AG10803 (cell line): ENCODE measurements at regions not wholly inside any gene's neighbourhood (a gene's known extent, or its start where the extent isn't known, plus 50 kb on each side); places are given as distances from the start of the nearest gene placed in this dataset.

Experiments used
- DNase-seq: peaks from one replicate; pipeline ENCODE4 v3.0.0; 2010; ENCODE audit warnings: low read depth
- H3K4me3 ChIP-seq: 2 replicates; pipeline ENCODE4 v1.5.1; 2011; ENCODE audit warnings: mild to moderate bottlenecking, low read length, control low read depth
- TF ChIP-seq, protein P1 (sequence below): conservative IDR thresholded peaks from 2 replicates; pipeline ENCODE4 v1.5.1; 2011; ENCODE audit warnings: mild to moderate bottlenecking, low read length, control low read depth, inconsistent platforms

DNA sequence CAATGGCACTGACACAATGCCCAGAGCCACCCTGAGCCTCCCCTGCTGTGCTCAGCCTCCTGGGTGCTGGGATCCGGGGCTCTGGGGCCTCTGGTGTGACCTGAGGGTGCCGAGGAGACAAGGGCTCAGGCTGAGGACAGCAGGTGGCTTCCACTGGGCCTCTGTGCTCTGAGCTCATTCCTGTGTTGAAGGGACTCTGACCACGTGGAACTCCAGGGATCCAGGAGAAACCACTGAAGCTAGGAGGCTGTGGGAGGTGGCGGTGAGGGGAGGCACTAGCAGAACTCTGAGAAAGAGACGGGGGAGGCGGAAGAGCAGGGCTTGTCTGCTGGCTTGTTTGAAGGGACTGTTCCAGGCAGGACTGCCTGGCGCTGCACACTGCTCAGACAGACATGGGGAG lies 318.7 kb upstream of the IRX1 start:
- DNase-seq: no peak
- no peak overlapping the region for H3K4me3 ChIP-seq
- TF ChIP-seq, protein P1, sequence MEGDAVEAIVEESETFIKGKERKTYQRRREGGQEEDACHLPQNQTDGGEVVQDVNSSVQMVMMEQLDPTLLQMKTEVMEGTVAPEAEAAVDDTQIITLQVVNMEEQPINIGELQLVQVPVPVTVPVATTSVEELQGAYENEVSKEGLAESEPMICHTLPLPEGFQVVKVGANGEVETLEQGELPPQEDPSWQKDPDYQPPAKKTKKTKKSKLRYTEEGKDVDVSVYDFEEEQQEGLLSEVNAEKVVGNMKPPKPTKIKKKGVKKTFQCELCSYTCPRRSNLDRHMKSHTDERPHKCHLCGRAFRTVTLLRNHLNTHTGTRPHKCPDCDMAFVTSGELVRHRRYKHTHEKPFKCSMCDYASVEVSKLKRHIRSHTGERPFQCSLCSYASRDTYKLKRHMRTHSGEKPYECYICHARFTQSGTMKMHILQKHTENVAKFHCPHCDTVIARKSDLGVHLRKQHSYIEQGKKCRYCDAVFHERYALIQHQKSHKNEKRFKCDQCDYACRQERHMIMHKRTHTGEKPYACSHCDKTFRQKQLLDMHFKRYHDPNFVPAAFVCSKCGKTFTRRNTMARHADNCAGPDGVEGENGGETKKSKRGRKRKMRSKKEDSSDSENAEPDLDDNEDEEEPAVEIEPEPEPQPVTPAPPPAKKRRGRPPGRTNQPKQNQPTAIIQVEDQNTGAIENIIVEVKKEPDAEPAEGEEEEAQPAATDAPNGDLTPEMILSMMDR: no peak

DNA sequence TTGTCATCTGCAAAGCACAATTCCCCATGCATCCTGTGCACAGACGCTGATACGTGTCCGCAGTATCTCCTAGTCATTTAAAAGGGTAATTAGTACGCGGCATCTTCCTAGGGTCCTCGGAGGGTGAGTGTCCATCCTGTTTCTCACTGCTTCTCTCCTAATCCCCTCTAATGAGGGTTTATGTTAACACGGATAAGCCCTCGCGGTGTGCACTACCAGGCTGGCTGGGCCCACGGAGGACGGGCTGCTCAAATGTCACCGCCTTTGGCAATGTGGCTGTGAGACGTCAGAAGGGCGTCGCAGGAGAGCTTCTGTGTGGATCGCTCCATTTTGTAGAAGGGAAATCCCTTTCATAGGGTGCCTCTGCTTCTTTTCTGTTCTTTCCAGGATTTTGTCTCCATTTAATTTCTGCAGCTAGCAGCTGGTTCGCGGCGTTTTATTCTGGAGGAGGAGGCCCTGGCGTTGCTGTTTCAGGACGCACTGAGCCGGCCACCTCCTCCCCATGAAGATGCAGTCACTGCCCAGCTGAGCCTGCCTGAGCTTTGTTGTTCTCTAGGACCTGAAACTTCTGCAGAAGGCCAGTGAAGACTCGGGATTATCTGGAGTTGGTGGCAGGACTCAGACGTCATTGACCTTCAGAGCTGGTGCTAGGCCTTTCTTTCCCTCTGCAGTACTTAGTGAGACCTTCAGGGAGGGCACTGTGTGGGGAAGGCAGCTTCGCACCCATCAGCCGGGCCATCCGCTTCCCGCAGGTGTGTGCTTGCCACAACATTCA lies 326.1 kb upstream of the IRX1 start:
- DNase-seq: no peak
- TF ChIP-seq, protein P1: no peak
- no peak overlapping the region for H3K4me3 ChIP-seq

DNA sequence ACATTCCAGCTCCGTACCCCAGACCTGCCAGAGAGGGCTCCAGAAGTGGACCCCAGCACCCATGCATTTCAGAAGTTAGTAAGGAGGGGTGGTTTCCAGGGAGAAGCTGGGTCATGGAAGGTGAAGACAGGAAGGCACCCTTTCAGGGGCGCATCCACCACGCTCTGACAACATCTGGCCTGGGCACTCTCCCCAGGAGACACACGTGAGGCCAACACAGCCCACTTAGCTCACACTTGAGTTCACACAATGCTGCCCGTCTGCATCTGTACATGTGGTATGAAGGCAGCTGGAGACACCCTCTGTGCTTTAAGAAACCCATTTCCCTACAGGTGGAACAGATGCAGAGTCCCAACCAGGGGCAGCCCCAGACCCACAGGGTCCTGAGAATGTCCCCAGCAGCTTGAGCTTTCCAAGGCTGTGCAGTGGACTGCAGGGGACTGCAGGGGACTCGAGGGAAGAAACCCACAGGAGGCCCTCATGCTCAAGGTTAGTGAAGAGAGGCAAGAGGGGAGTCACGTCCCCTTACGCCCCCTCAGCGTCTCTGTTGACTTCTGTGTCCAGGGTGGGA lies 326.8 kb upstream of the IRX1 start:
- no peak overlapping the region for H3K4me3 ChIP-seq
- TF ChIP-seq, protein P1: no peak
- no peak for DNase-seq

DNA sequence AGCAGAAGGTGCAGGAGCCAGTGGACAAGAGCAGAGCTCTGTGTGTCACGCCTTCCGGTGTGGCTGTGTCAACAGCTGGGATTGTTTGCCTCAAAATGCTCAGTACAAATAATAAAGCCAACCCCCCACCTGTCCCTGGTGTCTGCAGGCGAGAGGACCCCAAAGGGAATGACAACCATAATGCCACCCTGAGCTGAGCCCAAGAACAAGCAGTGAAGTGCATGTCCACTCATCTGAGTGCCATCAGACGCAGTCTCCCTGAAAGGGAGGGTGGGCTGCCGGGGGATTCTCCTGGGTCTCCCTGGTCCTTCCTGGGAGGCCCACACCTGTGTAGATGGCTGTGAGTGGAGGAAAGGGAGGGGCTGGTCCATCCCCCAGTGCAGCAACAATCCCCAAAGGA lies 328.8 kb upstream of the IRX1 start:
- no peak for DNase-seq
- TF ChIP-seq, protein P1: no peak

DNA sequence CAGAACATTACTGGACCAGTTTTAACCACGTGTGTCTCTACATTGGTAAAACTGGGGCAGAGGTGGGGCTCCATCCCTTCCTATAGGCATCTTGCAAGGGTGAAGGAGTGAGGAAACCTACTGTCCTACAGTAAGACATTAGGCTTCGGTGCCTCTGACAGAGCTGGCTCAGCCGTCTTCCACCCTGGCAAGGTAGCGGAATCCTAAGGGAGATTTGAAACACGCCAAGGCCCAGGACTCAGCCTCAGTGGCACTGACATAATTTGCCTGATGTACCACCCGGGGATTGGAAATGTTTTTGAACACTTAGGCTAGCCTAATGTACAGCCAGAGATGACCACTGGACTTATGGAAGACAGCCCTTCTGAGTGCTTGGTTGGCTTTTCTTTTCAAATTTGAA lies 329.7 kb upstream of the IRX1 start:
- TF ChIP-seq, protein P1: no peak
- no peak for DNase-seq
- no peak overlapping the region for H3K4me3 ChIP-seq

More for the DNA sequence above, 328.8 kb upstream of the IRX1 start:
- H3K4me3 ChIP-seq: no peak overlapping the region

DNA sequence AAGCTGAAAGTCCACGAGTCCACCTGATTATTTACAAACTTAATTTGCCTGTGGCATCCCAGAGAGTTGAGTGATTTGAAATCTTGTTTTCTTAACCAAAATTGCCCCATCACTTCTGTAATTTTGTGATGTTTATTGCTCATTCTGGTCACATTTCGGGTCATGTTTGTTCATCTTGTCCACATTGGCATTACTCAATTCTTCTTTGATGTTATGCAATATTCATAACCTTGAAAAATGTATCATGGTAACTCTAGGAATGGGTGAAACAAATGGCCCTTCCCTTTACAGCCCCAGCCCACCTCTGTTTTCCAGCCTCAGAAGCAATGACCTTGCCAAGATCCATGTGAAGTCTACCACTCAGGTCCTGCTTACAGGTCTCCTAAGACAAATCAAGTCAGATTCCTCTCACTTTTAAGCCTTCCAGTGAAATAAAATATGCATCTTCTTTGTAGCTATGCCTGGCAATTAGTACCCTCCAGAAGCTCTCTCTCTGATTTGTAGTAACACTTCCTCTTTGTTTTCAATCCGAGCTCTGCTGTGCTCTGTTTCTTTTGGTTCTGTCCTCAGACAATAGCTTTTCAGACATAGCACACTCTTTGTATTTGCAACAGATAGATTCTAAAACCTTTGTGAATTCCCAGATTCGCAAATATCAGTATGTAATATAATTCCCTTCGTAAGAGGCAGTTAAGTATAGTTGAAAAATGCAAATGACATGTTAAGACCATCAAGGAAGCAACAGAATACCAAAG lies 330.3 kb upstream of the IRX1 start:
- no peak for DNase-seq
- TF ChIP-seq, protein P1: no peak
- no peak overlapping the region for H3K4me3 ChIP-seq

DNA sequence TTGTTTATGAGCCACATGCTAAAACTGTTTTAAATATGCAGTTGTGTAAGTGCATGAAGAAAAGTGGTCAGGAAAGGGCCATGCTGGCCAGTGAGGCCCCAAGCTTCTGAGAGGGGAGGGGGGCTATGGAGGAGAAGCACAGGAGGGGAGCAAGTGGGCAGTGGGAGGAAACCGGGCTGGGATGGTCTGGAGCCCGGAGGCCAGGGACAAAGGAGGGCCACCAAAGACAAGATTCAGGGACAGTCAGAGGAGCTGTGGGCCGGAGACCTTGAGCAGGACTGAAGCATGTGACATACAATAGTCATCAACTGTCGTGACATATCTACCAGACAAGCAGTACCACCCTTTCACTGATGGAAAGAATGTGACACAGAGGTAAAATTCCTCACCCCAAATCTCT lies 333.2 kb upstream of the IRX1 start:
- TF ChIP-seq, protein P1: no peak
- no peak for DNase-seq

More for the DNA sequence above, 333.2 kb upstream of the IRX1 start:
- H3K4me3 ChIP-seq: no peak overlapping the region
